T-helper 1 cell treated with Interleukin-12 subunit alpha and Interleukin-12 subunit beta and Interleukin-4 antibody, amounts not matched to agents 30 μg/mL and 1 μg/mL, for 36 hours (primary cell): ENCODE measurements at regions not wholly inside any gene's neighbourhood (a gene's known extent, or its start where the extent isn't known, plus 50 kb on each side); places are given as distances from the start of the nearest gene placed in this dataset.
"Not testable (repeated sequence)": the region's sequence is repeated elsewhere in the genome, so short reads cannot be mapped to it uniquely, and the experiment has no call there.

Source experiments
- H3K27ac Mint-ChIP-seq: one replicate; pipeline ENCODE4 v1.8.0; 2021; ENCODE audit warnings: mild to moderate bottlenecking, mixed read lengths
- H3K27me3 Mint-ChIP-seq: one replicate; pipeline ENCODE4 v1.8.0; 2021; ENCODE audit warnings: low read depth, mixed read lengths
- H3K36me3 Mint-ChIP-seq: one replicate; pipeline ENCODE4 v1.8.0; 2021; ENCODE audit warnings: low read depth, mixed read lengths
- H3K4me1 Mint-ChIP-seq: one replicate; pipeline ENCODE4 v1.8.0; 2021; ENCODE audit warnings: low read depth, mixed read lengths
- H3K4me3 Mint-ChIP-seq: one replicate; pipeline ENCODE4 v1.8.0; 2021; ENCODE audit warnings: mild to moderate bottlenecking, moderate library complexity, mixed read lengths
- H3K9me3 Mint-ChIP-seq: one replicate; pipeline ENCODE4 v1.8.0; 2021; ENCODE audit warnings: mixed read lengths

DNA sequence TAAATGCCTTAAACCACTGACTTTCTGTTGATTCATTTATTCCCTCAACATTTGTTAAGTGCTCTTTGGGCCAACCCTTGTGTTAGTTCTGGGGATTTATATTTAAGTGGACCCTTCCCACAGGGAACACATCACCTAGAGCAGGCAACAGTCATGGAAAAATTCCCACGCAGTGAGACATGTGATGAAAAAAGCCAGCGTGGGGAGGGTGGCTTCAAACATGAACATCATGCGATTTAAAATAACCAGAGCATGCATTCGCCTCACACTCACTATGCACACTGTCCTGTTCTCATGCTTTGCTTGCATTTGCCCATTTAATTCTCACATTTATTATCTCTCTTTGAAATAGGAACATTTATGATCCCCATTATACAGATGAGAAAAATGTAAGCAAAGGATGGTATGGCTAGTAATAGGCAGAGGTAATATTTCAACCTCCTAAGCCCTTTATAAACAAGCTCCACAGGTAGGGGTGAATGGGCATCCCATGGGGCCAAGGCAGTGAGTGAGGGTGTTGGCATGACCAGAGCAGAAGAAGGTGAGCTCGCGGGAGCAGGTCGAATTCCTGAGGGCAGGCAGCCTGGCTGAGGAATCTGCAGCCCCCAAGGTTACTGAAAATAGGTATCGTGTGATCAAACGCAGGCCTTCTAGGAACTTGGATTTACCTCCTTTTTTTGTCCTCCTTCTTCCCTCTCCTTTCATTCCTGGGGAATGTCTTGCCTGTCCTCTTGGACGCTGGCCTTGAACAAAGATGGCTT lies 297.8 kb downstream of the MYCN start:
- H3K4me1 Mint-ChIP-seq, result no peaks in the 10 kb centered on the region

GRCh38 chr2:16235747-16236146 lies 295.4 kb downstream of the MYCN start:
- H3K4me3 Mint-ChIP-seq, result no peak overlapping the region
- no peaks in the 10 kb centered on the region for H3K9me3 Mint-ChIP-seq
- no peaks in the 10 kb centered on the region for H3K36me3 Mint-ChIP-seq
- H3K27me3 Mint-ChIP-seq, result no peaks in the 10 kb centered on the region
- H3K27ac Mint-ChIP-seq, result no peak overlapping the region
- no peaks in the 10 kb centered on the region for H3K4me1 Mint-ChIP-seq

More for the DNA sequence above, 297.8 kb downstream of the MYCN start:
- no peak overlapping the region for H3K27ac Mint-ChIP-seq
- no peaks in the 10 kb centered on the region for H3K36me3 Mint-ChIP-seq
- no peak overlapping the region for H3K4me3 Mint-ChIP-seq
- no peaks in the 10 kb centered on the region for H3K9me3 Mint-ChIP-seq
- H3K27me3 Mint-ChIP-seq, result no peaks in the 10 kb centered on the region

- H3K36me3 Mint-ChIP-seq, H3K4me1 Mint-ChIP-seq, H3K9me3 Mint-ChIP-seq, H3K4me3 Mint-ChIP-seq, H3K27me3 Mint-ChIP-seq, H3K27ac Mint-ChIP-seq: not testable (repeated sequence)
These were observed 294.9 kb downstream of the MYCN start for GRCh38 chr2:16235291-16235690.

GRCh38 chr2:16228951-16229350 lies 288.6 kb downstream of the MYCN start:
- Mint-ChIP-seq H3K27me3 (no peaks in the 10 kb centered on the region), H3K4me3 (no peak overlapping the region), H3K36me3 (no peaks in the 10 kb centered on the region), H3K4me1 (no peaks in the 10 kb centered on the region), H3K27ac (no peak overlapping the region), H3K9me3 (no peaks in the 10 kb centered on the region)

DNA sequence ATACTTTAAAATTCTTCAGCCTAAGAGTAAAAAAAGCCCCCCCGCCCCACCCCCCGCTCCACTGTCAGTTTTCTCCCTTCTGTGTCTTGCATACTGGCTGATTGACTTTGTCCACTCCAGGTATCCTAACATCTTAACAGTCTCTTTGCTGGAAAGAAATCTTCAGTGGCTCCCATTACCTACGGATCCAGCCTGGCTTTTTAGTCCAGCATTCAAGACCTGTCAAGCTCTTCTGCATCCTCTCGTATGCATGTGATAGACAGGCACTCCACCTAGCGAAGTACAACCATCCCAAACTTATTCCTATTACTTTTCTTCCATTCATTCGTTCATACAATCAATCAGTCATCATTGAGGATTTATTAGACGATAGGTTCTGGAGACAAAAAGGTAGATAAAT lies 288.1 kb downstream of the MYCN start:
- Mint-ChIP-seq H3K36me3 (no peaks in the 10 kb centered on the region), H3K9me3 (no peaks in the 10 kb centered on the region), H3K27me3 (no peaks in the 10 kb centered on the region), H3K4me3 (no peak overlapping the region), H3K27ac (no peak overlapping the region), H3K4me1 (no peaks in the 10 kb centered on the region)

- Mint-ChIP-seq H3K9me3 (no peaks in the 10 kb centered on the region), H3K4me3 (no peak overlapping the region), H3K36me3 (no peaks in the 10 kb centered on the region), H3K27ac (no peak overlapping the region), H3K4me1 (no peaks in the 10 kb centered on the region), H3K27me3 (no peaks in the 10 kb centered on the region)
These were observed 287.6 kb downstream of the MYCN start for GRCh38 chr2:16227811-16228462.

DNA sequence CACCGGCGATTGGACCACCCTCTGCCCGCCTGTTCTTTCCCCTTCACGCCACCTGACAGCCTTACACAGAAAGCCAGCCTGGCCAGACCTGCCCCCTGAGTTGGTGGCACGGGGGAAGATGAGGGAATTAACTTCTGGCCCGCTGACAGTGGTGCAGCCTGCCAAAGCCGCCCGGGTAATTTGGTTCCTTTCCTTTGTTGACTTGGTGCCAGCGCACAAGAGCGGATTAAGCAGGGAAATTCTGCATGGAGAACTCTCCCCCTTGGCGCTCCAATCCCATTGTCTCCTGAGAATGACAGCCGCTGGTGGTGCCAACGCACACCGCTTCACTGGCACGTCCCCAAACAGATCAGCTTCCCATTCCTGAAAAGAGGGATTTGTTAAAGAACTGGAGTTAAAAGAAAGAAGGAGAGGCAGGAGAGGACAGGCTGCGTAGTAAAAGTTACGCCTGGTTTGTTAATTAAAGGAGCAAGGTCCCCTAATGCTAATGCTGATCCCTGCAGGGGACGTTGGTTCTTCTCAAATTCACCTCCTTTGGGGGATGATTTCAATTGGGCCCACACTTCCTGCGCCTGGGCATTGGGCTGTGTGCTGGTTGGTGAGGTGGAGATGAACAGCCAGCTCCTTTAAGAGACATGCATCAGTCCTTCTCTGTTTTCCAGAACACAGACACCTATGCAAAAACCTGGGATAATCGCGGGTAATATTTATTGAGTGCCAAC lies 286.8 kb downstream of the MYCN start:
- no peaks in the 10 kb centered on the region for H3K36me3 Mint-ChIP-seq
- no peaks in the 10 kb centered on the region for H3K9me3 Mint-ChIP-seq
- no peaks in the 10 kb centered on the region for H3K27me3 Mint-ChIP-seq
- no peak overlapping the region for H3K4me3 Mint-ChIP-seq
- H3K27ac Mint-ChIP-seq, result no peak overlapping the region
- no peaks in the 10 kb centered on the region for H3K4me1 Mint-ChIP-seq

- H3K27ac Mint-ChIP-seq, result no peak overlapping the region
- no peaks in the 10 kb centered on the region for H3K27me3 Mint-ChIP-seq
- no peaks in the 10 kb centered on the region for H3K9me3 Mint-ChIP-seq
- no peaks in the 10 kb centered on the region for H3K4me1 Mint-ChIP-seq
- H3K36me3 Mint-ChIP-seq, result no peaks in the 10 kb centered on the region
- H3K4me3 Mint-ChIP-seq, result no peak overlapping the region
These were observed 286.0 kb downstream of the MYCN start for GRCh38 chr2:16226381-16226780.

- no peaks in the 10 kb centered on the region for H3K9me3 Mint-ChIP-seq
- H3K4me1 Mint-ChIP-seq, result no peaks in the 10 kb centered on the region
- no peaks in the 10 kb centered on the region for H3K36me3 Mint-ChIP-seq
- H3K27ac Mint-ChIP-seq, result no peak overlapping the region
- H3K4me3 Mint-ChIP-seq, result no peak overlapping the region
- H3K27me3 Mint-ChIP-seq, result no peaks in the 10 kb centered on the region
These were observed 285.2 kb downstream of the MYCN start for GRCh38 chr2:16225545-16225944.

GRCh38 chr2:16225071-16225470 lies 284.7 kb downstream of the MYCN start:
- Mint-ChIP-seq H3K27me3 (no peaks in the 10 kb centered on the region), H3K4me1 (no peaks in the 10 kb centered on the region), H3K36me3 (no peaks in the 10 kb centered on the region), H3K27ac (no peak overlapping the region), H3K9me3 (no peaks in the 10 kb centered on the region), H3K4me3 (no peak overlapping the region)

GRCh38 chr2:16224298-16225045 lies 284.1 kb downstream of the MYCN start:
- Mint-ChIP-seq H3K4me3 (no peak overlapping the region), H3K4me1 (no peaks in the 10 kb centered on the region), H3K27me3 (no peaks in the 10 kb centered on the region)

GRCh38 chr2:16223841-16224177 lies 283.5 kb downstream of the MYCN start:
- Mint-ChIP-seq H3K4me1 (no peaks in the 10 kb centered on the region), H3K4me3 (no peak overlapping the region), H3K36me3 (no peaks in the 10 kb centered on the region), H3K9me3 (no peaks in the 10 kb centered on the region), H3K27me3 (no peaks in the 10 kb centered on the region), H3K27ac (no peak overlapping the region)

More at GRCh38 chr2:16224298-16225045, 284.1 kb downstream of the MYCN start:
- Mint-ChIP-seq H3K9me3 (no peaks in the 10 kb centered on the region), H3K27ac (no peak overlapping the region), H3K36me3 (no peaks in the 10 kb centered on the region)

- no peak overlapping the region for H3K4me3 Mint-ChIP-seq
- H3K36me3 Mint-ChIP-seq, result no peaks in the 10 kb centered on the region
- H3K27ac Mint-ChIP-seq, result no peak overlapping the region
- no peaks in the 10 kb centered on the region for H3K4me1 Mint-ChIP-seq
- H3K27me3 Mint-ChIP-seq, result no peaks in the 10 kb centered on the region
- H3K9me3 Mint-ChIP-seq, result no peaks in the 10 kb centered on the region
These were observed 283.0 kb downstream of the MYCN start for GRCh38 chr2:16223161-16223840.

DNA sequence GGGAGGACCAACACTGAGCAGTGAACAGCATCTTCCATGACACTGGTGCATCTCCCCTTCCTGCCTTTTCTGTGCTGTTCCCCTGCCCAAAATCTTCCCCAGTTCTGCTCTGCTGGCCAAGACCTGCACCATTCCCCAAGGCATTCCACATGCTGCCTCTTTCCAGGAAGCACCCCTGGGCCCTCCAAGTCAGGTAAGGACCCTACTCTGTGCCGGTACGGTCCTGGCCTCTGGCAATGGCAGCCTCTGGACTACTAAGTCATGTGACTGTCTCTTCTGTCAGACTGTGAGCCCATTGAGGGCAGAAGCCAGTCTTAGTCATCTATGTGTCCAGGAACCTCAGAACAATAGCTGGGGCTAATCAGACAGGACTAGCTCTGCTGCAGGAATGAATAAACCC lies 282.0 kb downstream of the MYCN start:
- Mint-ChIP-seq H3K4me3 (no peak overlapping the region), H3K36me3 (no peaks in the 10 kb centered on the region), H3K9me3 (no peaks in the 10 kb centered on the region), H3K27ac (no peak overlapping the region), H3K27me3 (no peaks in the 10 kb centered on the region), H3K4me1 (no peaks in the 10 kb centered on the region)
